ENCODE measurements at regions not wholly inside any gene's neighbourhood (a gene's known extent, or its start where the extent isn't known, plus 50 kb on each side); places are given as distances from the start of the nearest gene placed in this dataset.
"Not testable (repeated sequence)": the region's sequence is repeated elsewhere in the genome, so short reads cannot be mapped to it uniquely, and the experiment has no call there.

DNA sequence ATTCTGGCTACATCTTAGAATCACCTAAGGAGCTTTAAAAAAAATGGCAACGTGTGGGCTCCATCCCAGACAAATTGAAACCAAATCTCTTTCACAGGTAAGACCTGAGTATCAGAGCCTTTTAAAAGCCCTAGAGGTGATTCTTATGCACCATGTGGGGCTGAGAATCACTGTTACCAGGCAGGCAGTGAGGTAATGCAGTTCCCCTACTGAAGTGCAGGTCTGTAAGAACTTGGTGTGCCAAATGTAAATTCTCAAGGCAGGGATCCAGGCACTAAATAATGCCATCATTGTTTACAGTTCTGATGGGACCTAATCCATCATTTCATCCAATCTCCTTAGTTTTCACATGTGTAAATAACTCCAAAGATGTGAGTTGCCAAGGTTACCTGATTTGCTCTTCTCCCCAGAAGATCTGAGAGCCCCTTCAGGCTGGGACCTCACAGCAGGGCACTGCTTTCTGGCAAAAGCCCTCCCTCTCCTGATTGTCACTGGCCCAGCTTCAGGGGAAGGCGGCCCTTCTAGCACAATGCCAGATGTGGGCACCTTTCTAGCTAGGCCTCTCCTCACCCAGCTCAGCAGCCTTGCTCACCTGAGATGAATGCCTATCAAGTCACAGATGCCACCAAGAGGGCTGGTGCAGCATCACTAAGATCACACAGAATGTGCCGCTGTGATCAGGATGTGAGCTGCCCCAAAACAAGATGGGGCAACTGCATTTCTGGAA is 73.6 kb upstream of the RGPD5 start:
- DNase-seq (ENCODE audit: low spot score): no peak

DNA sequence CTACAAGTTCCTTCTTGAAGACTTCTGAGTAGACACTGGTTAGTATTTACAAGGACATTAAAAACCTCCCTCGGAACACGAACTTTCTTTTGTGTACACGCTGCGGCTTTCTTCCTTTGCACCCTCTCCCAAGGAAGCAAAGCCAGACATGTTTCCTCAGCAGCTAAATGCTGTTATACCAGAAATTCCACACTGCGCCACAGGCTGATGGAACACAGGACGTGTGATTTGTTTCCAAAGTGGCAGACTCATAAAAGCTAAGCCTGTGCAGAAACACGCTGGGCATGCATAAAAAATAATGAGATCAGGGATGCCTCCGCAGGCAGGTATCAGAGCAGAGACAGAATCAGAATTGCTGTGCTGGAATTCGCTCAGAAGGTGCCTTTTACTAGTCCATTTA is 73.0 kb upstream of the RGPD5 start:
- DNase-seq (ENCODE audit: low spot score): no peak

DNA sequence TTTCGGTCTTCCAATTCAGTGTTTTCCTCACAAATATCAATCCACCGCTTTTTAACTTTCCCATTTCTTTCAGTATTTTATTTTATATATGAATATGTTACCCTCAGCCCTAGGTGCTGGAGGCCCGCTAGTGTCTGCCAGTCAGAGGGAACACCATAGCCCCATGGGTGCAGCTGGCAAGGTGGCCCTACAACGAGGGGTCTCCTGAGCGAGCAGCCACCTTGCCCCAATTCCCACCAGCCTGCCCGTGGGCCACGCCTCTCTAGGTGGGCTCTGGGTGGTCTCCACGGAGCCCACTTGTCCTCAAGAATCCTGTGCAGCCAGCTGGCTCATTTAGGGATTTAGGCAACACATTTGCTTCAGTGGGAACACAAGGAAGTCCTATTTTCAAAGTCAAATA is 72.5 kb upstream of the RGPD5 start:
- no peak for DNase-seq (ENCODE audit: low spot score)

DNA sequence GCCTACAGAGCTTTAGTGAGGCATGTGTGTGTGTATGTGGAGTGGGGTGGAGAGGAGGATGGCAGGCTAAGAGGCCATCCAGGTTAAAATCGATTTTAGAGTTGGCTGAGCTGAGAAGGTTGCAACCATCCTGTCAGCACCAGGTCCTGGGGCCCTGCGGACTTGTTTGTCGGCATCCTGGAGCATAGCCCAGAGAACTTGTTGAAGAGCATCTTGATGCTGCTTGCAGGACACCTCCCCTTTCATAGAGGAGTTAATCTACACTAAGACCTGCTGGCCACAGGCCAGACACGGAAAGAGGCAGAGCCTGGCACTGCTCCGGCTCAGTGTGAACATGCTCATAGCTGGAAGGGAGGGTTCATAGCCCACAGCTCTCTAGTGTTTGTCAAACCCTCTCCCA is 72.1 kb upstream of the RGPD5 start:
- DNase-seq (ENCODE audit: low spot score): no peak

DNA sequence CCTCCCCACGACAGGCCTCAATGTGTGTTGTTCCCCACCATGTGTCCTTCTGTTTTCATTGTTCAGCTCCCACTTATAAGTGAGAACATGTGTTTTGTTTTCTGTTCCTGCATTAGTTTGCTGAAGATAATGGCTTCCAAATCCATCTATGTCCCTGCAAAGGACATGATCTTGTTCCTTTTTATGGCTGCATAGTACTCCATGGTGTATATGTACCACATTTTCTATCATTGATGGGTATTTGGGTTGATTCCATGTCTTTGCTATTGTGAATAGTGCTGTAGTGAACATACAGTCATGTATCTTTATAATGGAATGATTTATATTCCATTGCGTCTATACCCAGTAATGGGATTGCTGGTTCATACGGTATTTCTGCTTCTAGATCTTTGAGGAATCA is 71.5 kb upstream of the RGPD5 start:
- DNase-seq (ENCODE audit: low spot score): not testable (repeated sequence)

DNA sequence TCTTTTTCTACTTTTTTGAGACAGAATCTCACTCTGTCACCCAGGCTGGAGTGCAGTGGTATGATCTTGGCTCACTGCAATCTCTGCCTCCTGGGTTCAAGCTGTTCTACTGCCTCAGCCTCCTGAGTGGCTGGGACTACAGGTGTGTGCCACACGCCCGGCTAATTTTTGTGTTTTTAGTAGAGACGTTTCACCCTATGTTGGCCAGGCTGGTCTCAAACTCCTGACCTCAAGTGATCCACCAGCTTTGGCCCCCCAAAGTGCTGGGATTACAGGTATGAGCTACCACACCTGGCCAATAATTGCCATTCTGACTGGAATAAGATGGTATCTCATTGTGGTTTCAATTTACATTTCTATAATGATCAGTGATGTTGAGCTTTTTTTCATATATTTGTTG is 71.0 kb upstream of the RGPD5 start:
- DNase-seq (ENCODE audit: low spot score): not testable (repeated sequence)

DNA sequence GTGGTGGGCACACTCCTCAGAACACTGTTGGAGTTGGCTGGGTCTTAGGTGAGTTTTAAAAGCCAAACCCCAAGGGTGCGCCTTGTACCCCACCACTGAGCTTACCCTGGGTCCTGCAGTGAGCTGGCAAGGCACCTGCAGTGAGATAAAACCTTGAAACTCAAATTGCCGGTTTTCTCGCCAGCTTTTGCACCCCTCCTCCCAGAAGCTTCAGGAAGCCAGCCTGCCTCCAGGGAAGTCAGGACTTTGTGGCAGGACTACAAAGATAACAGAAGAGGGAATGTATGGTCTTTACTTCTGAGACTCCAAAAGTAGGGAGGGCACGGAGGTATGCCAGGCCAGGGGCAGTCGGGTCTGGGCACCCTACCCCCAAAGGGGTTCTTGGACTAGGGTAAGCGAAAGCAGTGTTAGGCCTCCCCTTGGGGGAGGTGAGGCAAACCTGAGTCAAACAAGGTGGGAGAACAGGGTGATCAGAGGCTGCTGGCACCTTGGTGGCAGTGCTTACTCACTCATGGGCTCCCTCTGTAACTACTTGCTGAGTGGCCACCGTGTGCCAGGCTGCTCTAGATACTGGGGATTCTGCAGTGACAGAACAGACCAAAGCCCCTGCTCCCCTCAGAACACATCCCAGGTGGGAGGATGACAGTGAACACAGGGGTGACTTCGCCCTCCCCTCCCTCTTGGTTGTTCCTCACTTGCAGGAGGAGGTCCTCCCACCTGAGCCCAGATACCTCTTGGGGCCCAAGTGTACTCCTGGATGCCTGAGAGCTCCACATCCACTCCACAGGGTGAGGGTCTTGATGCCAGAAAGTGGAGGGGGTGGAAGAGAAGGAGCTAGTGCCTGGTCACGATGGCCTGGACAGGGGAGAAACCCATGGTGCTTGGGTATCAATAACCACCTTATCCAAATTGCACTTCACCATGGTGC is 69.3 kb upstream of the RGPD5 start:
- DNase-seq (ENCODE audit: low spot score): no peak

DNA sequence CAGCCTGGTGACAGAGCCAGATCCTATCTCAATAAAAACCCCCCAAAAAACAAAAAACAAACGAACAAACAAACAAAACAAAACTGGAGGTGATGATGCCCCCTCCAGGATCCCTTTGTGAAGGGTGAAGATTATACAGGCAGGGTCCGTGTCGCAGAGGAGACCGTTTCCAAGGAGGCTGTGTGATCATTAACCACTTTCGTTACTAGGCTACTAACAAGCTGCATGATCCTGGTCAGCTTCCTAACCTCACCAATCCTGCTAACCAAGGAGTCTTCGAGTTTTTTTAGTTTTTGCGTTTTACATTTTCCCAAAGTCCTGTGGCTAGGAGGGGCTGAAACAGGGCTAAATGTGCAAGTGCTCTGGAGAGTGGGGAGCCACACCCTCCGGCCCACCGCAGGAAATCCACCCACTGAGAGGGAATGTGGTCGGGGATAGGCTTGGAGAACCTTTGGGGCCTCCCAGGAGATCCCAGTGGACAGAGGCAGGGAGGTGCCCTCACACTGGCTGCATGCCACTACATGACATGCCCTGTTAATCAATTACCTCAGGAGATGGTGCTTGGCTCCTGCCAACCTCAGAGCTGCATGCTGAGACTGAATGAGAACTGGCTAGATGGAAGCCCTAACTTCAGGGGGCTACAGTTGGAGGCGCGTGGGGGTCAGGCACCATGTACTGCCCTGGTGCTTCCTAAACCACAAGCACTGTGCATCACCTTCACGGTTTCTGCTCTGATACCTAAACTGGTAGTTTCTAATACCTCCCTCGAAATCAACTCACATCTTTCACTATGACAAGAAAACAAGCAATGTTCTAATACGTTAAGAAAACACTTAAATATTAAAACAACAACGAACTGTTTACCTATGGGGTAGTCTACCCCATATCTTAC is 67.5 kb upstream of the RGPD5 start:
- DNase-seq (ENCODE audit: low spot score): peak; percentile 44

DNA sequence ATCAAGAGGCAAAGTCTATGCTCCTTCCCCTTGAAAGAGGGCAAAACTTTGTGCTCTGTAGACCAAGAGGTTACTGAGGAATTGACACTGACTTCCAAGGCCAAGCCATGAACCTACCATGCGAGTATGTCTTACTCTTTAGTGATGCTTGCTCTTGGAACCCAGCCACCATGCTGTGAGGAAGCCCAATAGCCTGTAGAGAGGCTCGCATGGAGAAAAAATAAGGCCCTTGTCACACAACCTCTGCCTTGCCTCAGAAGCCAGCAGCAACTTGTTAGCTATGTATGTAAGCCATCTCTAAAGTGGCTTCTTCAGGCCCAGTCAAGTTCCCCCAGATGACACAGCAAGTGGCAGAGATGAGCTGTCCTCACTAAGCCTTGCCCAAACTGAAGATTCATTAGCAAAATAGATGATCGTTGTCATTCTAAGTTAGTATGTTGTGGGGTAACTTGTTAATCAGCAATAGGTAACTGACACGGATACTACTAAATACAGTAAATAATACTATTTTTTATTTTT is 66.1 kb upstream of the RGPD5 start:
- no peak for DNase-seq (ENCODE audit: low spot score)

DNA sequence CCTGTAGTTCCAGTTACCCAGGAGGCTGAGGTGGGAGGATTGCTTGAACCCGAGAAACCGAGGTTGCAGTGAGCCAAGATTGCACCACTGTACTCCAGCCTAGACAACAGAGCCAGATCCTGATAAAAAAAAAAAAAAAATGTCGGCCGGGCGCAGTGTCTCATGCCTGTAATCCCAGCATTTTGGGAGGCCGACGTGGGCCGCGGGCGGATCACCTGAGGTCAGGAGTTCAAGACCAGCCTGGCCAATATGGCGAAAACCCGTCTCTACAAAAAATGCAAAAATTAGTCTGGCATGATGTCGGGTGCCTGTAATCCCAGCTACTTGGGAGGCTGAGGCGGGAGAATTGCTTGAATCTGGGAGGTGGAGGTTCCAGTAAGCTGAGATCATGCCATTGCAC is 60.4 kb upstream of the RGPD5 start:
- DNase-seq (ENCODE audit: low spot score): not testable (repeated sequence)

DNA sequence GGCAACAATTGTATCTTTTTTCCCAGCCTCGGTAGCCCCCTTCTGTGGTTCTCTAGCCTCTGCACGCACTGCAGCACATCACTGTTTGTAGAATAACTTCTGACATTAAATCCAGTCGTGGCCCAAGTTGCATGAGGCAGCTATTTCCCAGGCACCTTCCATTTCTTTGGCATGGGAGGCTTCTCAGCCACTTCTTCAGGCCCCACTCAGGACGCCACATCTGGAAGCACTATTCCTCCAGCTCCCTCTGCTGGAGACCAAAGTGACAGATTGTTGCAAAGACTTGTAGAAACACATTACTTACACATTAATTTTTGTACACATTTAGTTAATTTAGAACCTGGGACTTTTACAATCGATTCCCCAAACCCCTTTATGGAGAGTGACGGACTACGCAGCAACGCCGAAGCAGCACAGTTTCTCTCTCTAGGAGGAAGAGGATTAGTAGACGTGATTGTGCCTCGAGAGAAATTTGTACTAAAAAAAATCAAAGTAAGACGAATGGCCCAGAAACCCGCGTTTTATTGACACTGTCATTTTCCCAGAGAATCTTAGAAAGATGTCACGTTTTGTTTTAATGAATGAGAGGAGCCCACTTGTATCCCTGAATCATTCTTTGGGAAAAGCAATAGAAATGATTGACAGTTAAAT is 57.8 kb upstream of the RGPD5 start:
- peak; percentile 67 for DNase-seq (ENCODE audit: low spot score)
